ENCODE measurements at regions not wholly inside any gene's neighbourhood (a gene's known extent, or its start where the extent isn't known, plus 50 kb on each side); places are given as distances from the start of the nearest gene placed in this dataset.
A peak's percentile ranks its signal among the peaks of the same experiment; 100 is the strongest.

GRCh38 chr4:115370012-115370411 is 256.6 kb upstream of the NDST4 start:
- Histone ChIP-seq H3K9me3 (ENCODE audit: control extremely low read depth in 1 of 5, control insufficient read depth in 4 of 5, insufficient read depth in 2 of 5, low read depth in 1 of 5, low read length in 4 of 5) (peaks cover 0 to 16% (median 14%) of the 10 kb centered on the region in 5 experiments), H3K27me3 (replicated peaks in 2 of 5; ENCODE audit: control insufficient read depth in 4 of 5, insufficient read depth in 5 of 5, low read length in 4 of 5) (no peaks in the 10 kb centered on the region), H3K4me3 (ENCODE audit: control insufficient read depth in 1 of 7, extremely low read depth in 1 of 7, insufficient read depth in 4 of 7, low read depth in 2 of 7, low read length in 6 of 7) (no peak overlapping the region), H3K36me3 (ENCODE audit: control insufficient read depth in 4 of 4, insufficient read depth in 4 of 4, low read length in 3 of 4) (peaks cover 0 to 6% (median 0%) of the 10 kb centered on the region in 4 experiments), H3K4me1 (ENCODE audit: control extremely low read depth in 1 of 4, control insufficient read depth in 4 of 4, insufficient read depth in 4 of 4, low read length in 3 of 4) (no peaks in the 10 kb centered on the region), H3K27ac (ENCODE audit: insufficient read depth in 1 of 2, low read depth in 1 of 2, low read length in 2 of 2, poor library complexity in 1 of 2, severe bottlenecking in 2 of 2) (no peak overlapping the region)
- CTCF ChIA-PET: no interaction called here
- POLR2A ChIA-PET: no interaction called here
- DNase-seq: no peak
- no CpG with 5 or more reads among the region's 3 CpGs for WGBS (ENCODE audit: insufficient coverage)

GRCh38 chr4:115366390-115366789 is 253.0 kb upstream of the NDST4 start:
- POLR2A ChIA-PET: no interaction called here
- peaks cover 0 to 16% (median 14%) of the 10 kb centered on the region in 5 experiments for H3K9me3 ChIP-seq (ENCODE audit: control extremely low read depth in 1 of 5, control insufficient read depth in 4 of 5, insufficient read depth in 2 of 5, low read depth in 1 of 5, low read length in 4 of 5)
- no peak for DNase-seq
- H3K27me3 ChIP-seq (replicated peaks in 2 of 5; ENCODE audit: control insufficient read depth in 4 of 5, insufficient read depth in 5 of 5, low read length in 4 of 5): no peaks in the 10 kb centered on the region
- H3K4me1 ChIP-seq (ENCODE audit: control extremely low read depth in 1 of 4, control insufficient read depth in 4 of 4, insufficient read depth in 4 of 4, low read length in 3 of 4): no peaks in the 10 kb centered on the region
- 94% methylated on average over 3 of the region's 4 CpGs for WGBS (ENCODE audit: insufficient coverage)
- H3K27ac ChIP-seq (ENCODE audit: insufficient read depth in 1 of 2, low read depth in 1 of 2, low read length in 2 of 2, poor library complexity in 1 of 2, severe bottlenecking in 2 of 2): no peak overlapping the region
- CTCF ChIA-PET: no interaction called here
- peaks cover 0 to 6% (median 0%) of the 10 kb centered on the region in 4 experiments for H3K36me3 ChIP-seq (ENCODE audit: control insufficient read depth in 4 of 4, insufficient read depth in 4 of 4, low read length in 3 of 4)
- H3K4me3 ChIP-seq (ENCODE audit: control insufficient read depth in 1 of 7, extremely low read depth in 1 of 7, insufficient read depth in 4 of 7, low read depth in 2 of 7, low read length in 6 of 7): peak overlapping the region in 1 of 7 experiments; percentile 22

- no peak for DNase-seq
- Histone ChIP-seq H3K4me3 (ENCODE audit: control insufficient read depth in 1 of 7, extremely low read depth in 1 of 7, insufficient read depth in 4 of 7, low read depth in 2 of 7, low read length in 6 of 7) (no peak overlapping the region), H3K9me3 (ENCODE audit: control extremely low read depth in 1 of 5, control insufficient read depth in 4 of 5, insufficient read depth in 2 of 5, low read depth in 1 of 5, low read length in 4 of 5) (peaks cover 0 to 18% (median 14%) of the 10 kb centered on the region in 5 experiments), H3K27me3 (replicated peaks in 2 of 5; ENCODE audit: control insufficient read depth in 4 of 5, insufficient read depth in 5 of 5, low read length in 4 of 5) (no peaks in the 10 kb centered on the region), H3K4me1 (ENCODE audit: control extremely low read depth in 1 of 4, control insufficient read depth in 4 of 4, insufficient read depth in 4 of 4, low read length in 3 of 4) (no peaks in the 10 kb centered on the region), H3K27ac (ENCODE audit: insufficient read depth in 1 of 2, low read depth in 1 of 2, low read length in 2 of 2, poor library complexity in 1 of 2, severe bottlenecking in 2 of 2) (no peak overlapping the region), H3K36me3 (ENCODE audit: control insufficient read depth in 4 of 4, insufficient read depth in 4 of 4, low read length in 3 of 4) (peaks cover 0 to 6% (median 0%) of the 10 kb centered on the region in 4 experiments)
- WGBS (ENCODE audit: insufficient coverage): 88% methylated on average over 3 of the region's 3 CpGs
- POLR2A ChIA-PET: no interaction called here
- CTCF ChIA-PET: no interaction called here
Measured at GRCh38 chr4:115365185-115365584, 251.8 kb upstream of the NDST4 start.

- POLR2A ChIA-PET: no interaction called here
- H3K4me3 ChIP-seq (ENCODE audit: control insufficient read depth in 1 of 7, extremely low read depth in 1 of 7, insufficient read depth in 4 of 7, low read depth in 2 of 7, low read length in 6 of 7): no peak overlapping the region
- H3K27me3 ChIP-seq (replicated peaks in 2 of 5; ENCODE audit: control insufficient read depth in 4 of 5, insufficient read depth in 5 of 5, low read length in 4 of 5): no peaks in the 10 kb centered on the region
- peaks cover 0 to 6% (median 0%) of the 10 kb centered on the region in 4 experiments for H3K36me3 ChIP-seq (ENCODE audit: control insufficient read depth in 4 of 4, insufficient read depth in 4 of 4, low read length in 3 of 4)
- DNase-seq: no peak
- peaks cover 0 to 20% (median 14%) of the 10 kb centered on the region in 5 experiments for H3K9me3 ChIP-seq (ENCODE audit: control extremely low read depth in 1 of 5, control insufficient read depth in 4 of 5, insufficient read depth in 2 of 5, low read depth in 1 of 5, low read length in 4 of 5)
- H3K27ac ChIP-seq (ENCODE audit: insufficient read depth in 1 of 2, low read depth in 1 of 2, low read length in 2 of 2, poor library complexity in 1 of 2, severe bottlenecking in 2 of 2): no peak overlapping the region
- CTCF ChIA-PET: no interaction called here
- H3K4me1 ChIP-seq (ENCODE audit: control extremely low read depth in 1 of 4, control insufficient read depth in 4 of 4, insufficient read depth in 4 of 4, low read length in 3 of 4): peaks cover 0 to 6% (median 0%) of the 10 kb centered on the region in 4 experiments
Measured at GRCh38 chr4:115361781-115362180, 248.4 kb upstream of the NDST4 start.

GRCh38 chr4:115360431-115360830 is 247.0 kb upstream of the NDST4 start:
- H3K4me1 ChIP-seq (ENCODE audit: control extremely low read depth in 1 of 4, control insufficient read depth in 4 of 4, insufficient read depth in 4 of 4, low read length in 3 of 4): peaks cover 0 to 6% (median 0%) of the 10 kb centered on the region in 4 experiments
- H3K27ac ChIP-seq (ENCODE audit: insufficient read depth in 1 of 2, low read depth in 1 of 2, low read length in 2 of 2, poor library complexity in 1 of 2, severe bottlenecking in 2 of 2): no peak overlapping the region
- 100% methylated on average over 1 of the region's 2 CpGs for WGBS (ENCODE audit: insufficient coverage)
- H3K9me3 ChIP-seq (ENCODE audit: control extremely low read depth in 1 of 5, control insufficient read depth in 4 of 5, insufficient read depth in 2 of 5, low read depth in 1 of 5, low read length in 4 of 5): peaks cover 0 to 18% (median 8%) of the 10 kb centered on the region in 5 experiments
- ChIA-PET POLR2A (no interaction called here), CTCF (no interaction called here)
- H3K27me3 ChIP-seq (replicated peaks in 2 of 5; ENCODE audit: control insufficient read depth in 4 of 5, insufficient read depth in 5 of 5, low read length in 4 of 5): no peaks in the 10 kb centered on the region
- no peak overlapping the region for H3K4me3 ChIP-seq (ENCODE audit: control insufficient read depth in 1 of 7, extremely low read depth in 1 of 7, insufficient read depth in 4 of 7, low read depth in 2 of 7, low read length in 6 of 7)
- DNase-seq: no peak
- H3K36me3 ChIP-seq (ENCODE audit: control insufficient read depth in 4 of 4, insufficient read depth in 4 of 4, low read length in 3 of 4): peaks cover 0 to 3% (median 0%) of the 10 kb centered on the region in 4 experiments

GRCh38 chr4:115357776-115358175 is 244.4 kb upstream of the NDST4 start:
- no peak overlapping the region for H3K27ac ChIP-seq (ENCODE audit: insufficient read depth in 1 of 2, low read depth in 1 of 2, low read length in 2 of 2, poor library complexity in 1 of 2, severe bottlenecking in 2 of 2)
- H3K27me3 ChIP-seq (replicated peaks in 2 of 5; ENCODE audit: control insufficient read depth in 4 of 5, insufficient read depth in 5 of 5, low read length in 4 of 5): no peaks in the 10 kb centered on the region
- ChIA-PET CTCF (interaction anchor here (0.5 kb wide), 1 partner anchor 264 kb away, joined by 3 read pairs; no protein-coding TSS in a partner anchor), POLR2A (no interaction called here)
- H3K4me3 ChIP-seq (ENCODE audit: control insufficient read depth in 1 of 7, extremely low read depth in 1 of 7, insufficient read depth in 4 of 7, low read depth in 2 of 7, low read length in 6 of 7): no peak overlapping the region
- H3K4me1 ChIP-seq (ENCODE audit: control extremely low read depth in 1 of 4, control insufficient read depth in 4 of 4, insufficient read depth in 4 of 4, low read length in 3 of 4): peaks cover 0 to 6% (median 0%) of the 10 kb centered on the region in 4 experiments
- no peak for DNase-seq
- peaks cover 0 to 39% (median 18%) of the 10 kb centered on the region in 5 experiments for H3K9me3 ChIP-seq (ENCODE audit: control extremely low read depth in 1 of 5, control insufficient read depth in 4 of 5, insufficient read depth in 2 of 5, low read depth in 1 of 5, low read length in 4 of 5)
- peaks cover 0 to 5% (median 0%) of the 10 kb centered on the region in 4 experiments for H3K36me3 ChIP-seq (ENCODE audit: control insufficient read depth in 4 of 4, insufficient read depth in 4 of 4, low read length in 3 of 4)

- no peak overlapping the region for H3K4me3 ChIP-seq (ENCODE audit: control insufficient read depth in 1 of 7, extremely low read depth in 1 of 7, insufficient read depth in 4 of 7, low read depth in 2 of 7, low read length in 6 of 7)
- DNase-seq: no peak
- POLR2A ChIA-PET: no interaction called here
- H3K27ac ChIP-seq (ENCODE audit: insufficient read depth in 1 of 2, low read depth in 1 of 2, low read length in 2 of 2, poor library complexity in 1 of 2, severe bottlenecking in 2 of 2): no peak overlapping the region
- H3K27me3 ChIP-seq (replicated peaks in 2 of 5; ENCODE audit: control insufficient read depth in 4 of 5, insufficient read depth in 5 of 5, low read length in 4 of 5): no peaks in the 10 kb centered on the region
- peaks cover 0 to 46% (median 19%) of the 10 kb centered on the region in 5 experiments for H3K9me3 ChIP-seq (ENCODE audit: control extremely low read depth in 1 of 5, control insufficient read depth in 4 of 5, insufficient read depth in 2 of 5, low read depth in 1 of 5, low read length in 4 of 5)
- peaks cover 0 to 6% (median 0%) of the 10 kb centered on the region in 4 experiments for H3K4me1 ChIP-seq (ENCODE audit: control extremely low read depth in 1 of 4, control insufficient read depth in 4 of 4, insufficient read depth in 4 of 4, low read length in 3 of 4)
- H3K36me3 ChIP-seq (ENCODE audit: control insufficient read depth in 4 of 4, insufficient read depth in 4 of 4, low read length in 3 of 4): peaks cover 0 to 5% (median 0%) of the 10 kb centered on the region in 4 experiments
- WGBS (ENCODE audit: insufficient coverage): 97% methylated on average over 3 of the region's 5 CpGs
- CTCF ChIA-PET: no interaction called here
Measured at GRCh38 chr4:115356176-115356575, 242.8 kb upstream of the NDST4 start.

All from common myeloid progenitor, CD34-positive (primary cell).